ENCODE measurements at regions not wholly inside any gene's neighbourhood (a gene's known extent, or its start where the extent isn't known, plus 50 kb on each side); places are given as distances from the start of the nearest gene placed in this dataset.

DNA sequence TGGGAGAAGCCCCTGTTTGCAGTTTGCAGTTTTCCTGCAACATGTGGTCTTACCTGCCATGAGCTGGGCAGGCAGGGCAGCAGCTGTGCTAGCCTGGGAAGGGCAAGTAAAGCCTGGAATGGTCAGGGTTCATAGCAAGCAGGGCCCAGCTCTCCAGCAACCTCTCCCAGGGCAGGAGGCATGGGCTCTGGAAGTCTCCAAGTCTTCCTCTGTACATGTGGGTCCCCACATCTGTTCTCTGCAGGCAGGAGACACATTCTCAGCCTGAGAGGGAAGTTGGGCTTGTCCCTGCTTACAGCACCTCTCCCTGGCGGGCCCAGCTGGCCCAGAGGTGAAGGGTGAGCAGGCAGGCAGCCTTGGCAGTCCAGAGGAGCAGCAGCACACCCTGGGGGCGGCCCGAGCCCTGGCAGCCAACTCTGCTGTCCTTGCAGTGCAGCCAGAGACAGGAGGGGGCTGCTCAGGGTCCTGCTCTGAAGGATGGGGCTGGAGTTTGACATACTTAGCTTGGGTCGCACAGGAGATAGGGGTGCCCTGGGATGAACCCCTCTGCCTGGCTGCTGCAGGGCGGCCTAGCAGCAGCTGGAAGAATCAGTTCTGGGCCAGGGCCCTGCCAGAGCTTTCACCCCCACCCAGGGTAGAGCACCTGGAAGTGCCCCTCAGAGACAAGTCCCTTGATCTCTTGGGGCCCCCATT, 176.0 kb downstream of the MRPL14 start (continued):
- TF ChIP-seq SRF (IDR thresholded peaks at IDR 0.05; ENCODE audit: low read depth, low read length): no peak
- TF ChIP-seq KDM5B (CRISPR knock-in tag; IDR thresholded peaks at IDR 0.05; ENCODE audit: borderline replicate concordance): peak; percentile 86; the same call in 1 of the 2 replicates
- peak; percentile 89; the same call in 1 of the 2 replicates for TF ChIP-seq ZNF230 (CRISPR knock-in tag; IDR thresholded peaks at IDR 0.05)
- TF ChIP-seq, protein P1, sequence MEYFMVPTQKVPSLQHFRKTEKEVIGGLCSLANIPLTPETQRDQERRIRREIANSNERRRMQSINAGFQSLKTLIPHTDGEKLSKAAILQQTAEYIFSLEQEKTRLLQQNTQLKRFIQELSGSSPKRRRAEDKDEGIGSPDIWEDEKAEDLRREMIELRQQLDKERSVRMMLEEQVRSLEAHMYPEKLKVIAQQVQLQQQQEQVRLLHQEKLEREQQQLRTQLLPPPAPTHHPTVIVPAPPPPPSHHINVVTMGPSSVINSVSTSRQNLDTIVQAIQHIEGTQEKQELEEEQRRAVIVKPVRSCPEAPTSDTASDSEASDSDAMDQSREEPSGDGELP (IDR thresholded peaks at IDR 0.05; ENCODE audit: borderline replicate concordance, low read depth): peak; percentile 97
- no peak for TF ChIP-seq ZNF558 (CRISPR knock-in tag; IDR thresholded peaks at IDR 0.05; ENCODE audit: borderline replicate concordance)
- no peak for TF ChIP-seq GTF3A (CRISPR knock-in tag; conservative IDR thresholded peaks at IDR 0.05)
- TF ChIP-seq ZNF263 (CRISPR knock-in tag; IDR thresholded peaks at IDR 0.05): 0 out of 2 replicates have a peak, but pooled peaks have one; percentile 22
- peak; percentile 83; the same call in 1 of the 2 replicates for TF ChIP-seq ZFP1 (CRISPR knock-in tag; IDR thresholded peaks at IDR 0.05)
- peak; percentile 72; the same call in 1 of the 2 replicates for TF ChIP-seq CCDC6 (CRISPR knock-in tag; IDR thresholded peaks at IDR 0.05)
- no peak for TF ChIP-seq NFE2L2 (IDR thresholded peaks at IDR 0.05; ENCODE audit: low read length)
- TF ChIP-seq TBL1XR1 (IDR thresholded peaks at IDR 0.05; ENCODE audit: borderline replicate concordance, low read length, partially characterized antibody): no peak
- peak; percentile 85 for TF ChIP-seq HDAC1 (CRISPR knock-in tag; IDR thresholded peaks at IDR 0.05)
- peak; percentile 90; the same call in 1 of the 2 replicates for TF ChIP-seq NFKB2 (CRISPR knock-in tag; IDR thresholded peaks at IDR 0.05; ENCODE audit: borderline replicate concordance)
- TF ChIP-seq PHF20 (CRISPR knock-in tag; IDR thresholded peaks at IDR 0.05): no peak
- no peak for TF ChIP-seq RARG (CRISPR knock-in tag; IDR thresholded peaks at IDR 0.05; ENCODE audit: low read depth)
- no peak for TF ChIP-seq ZNF33B (CRISPR knock-in tag; IDR thresholded peaks at IDR 0.05)
- TF ChIP-seq, protein P2, sequence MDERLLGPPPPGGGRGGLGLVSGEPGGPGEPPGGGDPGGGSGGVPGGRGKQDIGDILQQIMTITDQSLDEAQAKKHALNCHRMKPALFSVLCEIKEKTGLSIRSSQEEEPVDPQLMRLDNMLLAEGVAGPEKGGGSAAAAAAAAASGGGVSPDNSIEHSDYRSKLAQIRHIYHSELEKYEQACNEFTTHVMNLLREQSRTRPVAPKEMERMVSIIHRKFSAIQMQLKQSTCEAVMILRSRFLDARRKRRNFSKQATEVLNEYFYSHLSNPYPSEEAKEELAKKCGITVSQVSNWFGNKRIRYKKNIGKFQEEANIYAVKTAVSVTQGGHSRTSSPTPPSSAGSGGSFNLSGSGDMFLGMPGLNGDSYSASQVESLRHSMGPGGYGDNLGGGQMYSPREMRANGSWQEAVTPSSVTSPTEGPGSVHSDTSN (CRISPR knock-in tag; IDR thresholded peaks at IDR 0.05): no peak
- TF ChIP-seq HDAC6 (IDR thresholded peaks at IDR 0.05; ENCODE audit: low read depth, low read length): no peak
- TF ChIP-seq, protein P3, sequence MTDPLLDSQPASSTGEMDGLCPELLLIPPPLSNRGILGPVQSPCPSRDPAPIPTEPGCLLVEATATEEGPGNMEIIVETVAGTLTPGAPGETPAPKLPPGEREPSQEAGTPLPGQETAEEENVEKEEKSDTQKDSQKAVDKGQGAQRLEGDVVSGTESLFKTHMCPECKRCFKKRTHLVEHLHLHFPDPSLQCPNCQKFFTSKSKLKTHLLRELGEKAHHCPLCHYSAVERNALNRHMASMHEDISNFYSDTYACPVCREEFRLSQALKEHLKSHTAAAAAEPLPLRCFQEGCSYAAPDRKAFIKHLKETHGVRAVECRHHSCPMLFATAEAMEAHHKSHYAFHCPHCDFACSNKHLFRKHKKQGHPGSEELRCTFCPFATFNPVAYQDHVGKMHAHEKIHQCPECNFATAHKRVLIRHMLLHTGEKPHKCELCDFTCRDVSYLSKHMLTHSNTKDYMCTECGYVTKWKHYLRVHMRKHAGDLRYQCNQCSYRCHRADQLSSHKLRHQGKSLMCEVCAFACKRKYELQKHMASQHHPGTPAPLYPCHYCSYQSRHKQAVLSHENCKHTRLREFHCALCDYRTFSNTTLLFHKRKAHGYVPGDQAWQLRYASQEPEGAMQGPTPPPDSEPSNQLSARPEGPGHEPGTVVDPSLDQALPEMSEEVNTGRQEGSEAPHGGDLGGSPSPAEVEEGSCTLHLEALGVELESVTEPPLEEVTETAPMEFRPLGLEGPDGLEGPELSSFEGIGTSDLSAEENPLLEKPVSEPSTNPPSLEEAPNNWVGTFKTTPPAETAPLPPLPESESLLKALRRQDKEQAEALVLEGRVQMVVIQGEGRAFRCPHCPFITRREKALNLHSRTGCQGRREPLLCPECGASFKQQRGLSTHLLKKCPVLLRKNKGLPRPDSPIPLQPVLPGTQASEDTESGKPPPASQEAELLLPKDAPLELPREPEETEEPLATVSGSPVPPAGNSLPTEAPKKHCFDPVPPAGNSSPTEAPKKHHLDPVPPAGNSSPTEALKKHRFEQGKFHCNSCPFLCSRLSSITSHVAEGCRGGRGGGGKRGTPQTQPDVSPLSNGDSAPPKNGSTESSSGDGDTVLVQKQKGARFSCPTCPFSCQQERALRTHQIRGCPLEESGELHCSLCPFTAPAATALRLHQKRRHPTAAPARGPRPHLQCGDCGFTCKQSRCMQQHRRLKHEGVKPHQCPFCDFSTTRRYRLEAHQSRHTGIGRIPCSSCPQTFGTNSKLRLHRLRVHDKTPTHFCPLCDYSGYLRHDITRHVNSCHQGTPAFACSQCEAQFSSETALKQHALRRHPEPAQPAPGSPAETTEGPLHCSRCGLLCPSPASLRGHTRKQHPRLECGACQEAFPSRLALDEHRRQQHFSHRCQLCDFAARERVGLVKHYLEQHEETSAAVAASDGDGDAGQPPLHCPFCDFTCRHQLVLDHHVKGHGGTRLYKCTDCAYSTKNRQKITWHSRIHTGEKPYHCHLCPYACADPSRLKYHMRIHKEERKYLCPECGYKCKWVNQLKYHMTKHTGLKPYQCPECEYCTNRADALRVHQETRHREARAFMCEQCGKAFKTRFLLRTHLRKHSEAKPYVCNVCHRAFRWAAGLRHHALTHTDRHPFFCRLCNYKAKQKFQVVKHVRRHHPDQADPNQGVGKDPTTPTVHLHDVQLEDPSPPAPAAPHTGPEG (CRISPR knock-in tag; IDR thresholded peaks at IDR 0.05): no peak
- no peak for TF ChIP-seq ZIK1 (CRISPR knock-in tag; IDR thresholded peaks at IDR 0.05; ENCODE audit: borderline replicate concordance, low read depth)
- TF ChIP-seq TMF1 (CRISPR knock-in tag; IDR thresholded peaks at IDR 0.05; ENCODE audit: low read depth): 0 out of 2 replicates have a peak, but pooled peaks have one; percentile 24
- no peak for TF ChIP-seq ZZZ3 (CRISPR knock-in tag; IDR thresholded peaks at IDR 0.05; ENCODE audit: borderline replicate concordance)
- TF ChIP-seq SUZ12 (IDR thresholded peaks at IDR 0.05; ENCODE audit: low read depth, low read length): no peak
- TF ChIP-seq ZNF337 (CRISPR knock-in tag; IDR thresholded peaks at IDR 0.05; ENCODE audit: borderline replicate concordance, low read depth): no peak
